ENCODE measurements at regions not wholly inside any gene's neighbourhood (a gene's known extent, or its start where the extent isn't known, plus 50 kb on each side); places are given as distances from the start of the nearest gene placed in this dataset.

- intact Hi-C loops (cut with micrococcal nuclease; ENCODE audit: unreplicated experiment), result no loop called here
- no TSS peak for BruUV-seq (replicated peaks)
- no peak for DNase-seq (ENCODE audit: low spot score)
- Histone ChIP-seq H3K36me3 (ENCODE audit: insufficient read depth, low read length, poor library complexity, severe bottlenecking) (no peaks in the 10 kb centered on the region), H3K9me3 (ENCODE audit: low read depth, low read length, poor library complexity, severe bottlenecking) (no peaks in the 10 kb centered on the region), H3K4me1 (ENCODE audit: insufficient read depth, low read length, poor library complexity, severe bottlenecking) (peaks cover 3% of the 10 kb centered on the region), H3K27me3 (replicated peaks; ENCODE audit: insufficient read depth, low read depth, low read length, poor library complexity) (no peaks in the 10 kb centered on the region), H3K4me3 (ENCODE audit: low read depth, low read length, poor library complexity, severe bottlenecking) (no peak overlapping the region), H3K27ac (ENCODE audit: low read depth, low read length, poor library complexity, severe bottlenecking) (no peak overlapping the region)
- no peak for TF ChIP-seq EZH2 (IDR thresholded peaks at IDR 0.05; ENCODE audit: borderline replicate concordance, low read depth, low read length, poor library complexity, severe bottlenecking)
- TF ChIP-seq CTCF (conservative IDR thresholded peaks at IDR 0.05; ENCODE audit: low read depth, low read length), result no peak
- ChIA-PET CTCF (no interaction called here), POLR2A (ENCODE audit: low non-redundant PET) (no interaction called here)
These were observed 133.8 kb upstream of the NKX1-1 start for GRCh38 chr4:1539859-1540600.

- intact Hi-C loops (cut with micrococcal nuclease; ENCODE audit: unreplicated experiment), result no loop called here
- H3K27ac ChIP-seq (ENCODE audit: low read depth, low read length, poor library complexity, severe bottlenecking), result no peak overlapping the region
- TF ChIP-seq CTCF (conservative IDR thresholded peaks at IDR 0.05; ENCODE audit: low read depth, low read length) (no peak), EZH2 (IDR thresholded peaks at IDR 0.05; ENCODE audit: borderline replicate concordance, low read depth, low read length, poor library complexity, severe bottlenecking) (no peak)
- DNase-seq (ENCODE audit: low spot score), result no peak
- H3K4me3 ChIP-seq (ENCODE audit: low read depth, low read length, poor library complexity, severe bottlenecking), result no peak overlapping the region
- ChIA-PET POLR2A (ENCODE audit: low non-redundant PET) (no interaction called here), CTCF (no interaction called here)
- H3K27me3 ChIP-seq (replicated peaks; ENCODE audit: insufficient read depth, low read depth, low read length, poor library complexity), result no peaks in the 10 kb centered on the region
- BruUV-seq (replicated peaks), result no TSS peak
- no peaks in the 10 kb centered on the region for H3K9me3 ChIP-seq (ENCODE audit: low read depth, low read length, poor library complexity, severe bottlenecking)
- H3K4me1 ChIP-seq (ENCODE audit: insufficient read depth, low read length, poor library complexity, severe bottlenecking), result peaks cover 5% of the 10 kb centered on the region
- H3K36me3 ChIP-seq (ENCODE audit: insufficient read depth, low read length, poor library complexity, severe bottlenecking), result no peaks in the 10 kb centered on the region
These were observed 132.9 kb upstream of the NKX1-1 start for GRCh38 chr4:1538941-1539772.

- Histone ChIP-seq H3K27me3 (replicated peaks; ENCODE audit: insufficient read depth, low read depth, low read length, poor library complexity) (peaks cover 8% of the 10 kb centered on the region), H3K4me1 (ENCODE audit: insufficient read depth, low read length, poor library complexity, severe bottlenecking) (peaks cover 16% of the 10 kb centered on the region), H3K4me3 (ENCODE audit: low read depth, low read length, poor library complexity, severe bottlenecking) (no peak overlapping the region), H3K9me3 (ENCODE audit: low read depth, low read length, poor library complexity, severe bottlenecking) (no peaks in the 10 kb centered on the region), H3K27ac (ENCODE audit: low read depth, low read length, poor library complexity, severe bottlenecking) (no peak overlapping the region), H3K36me3 (ENCODE audit: insufficient read depth, low read length, poor library complexity, severe bottlenecking) (no peaks in the 10 kb centered on the region)
- no TSS peak for BruUV-seq (replicated peaks)
- TF ChIP-seq CTCF (conservative IDR thresholded peaks at IDR 0.05; ENCODE audit: low read depth, low read length) (no peak), EZH2 (IDR thresholded peaks at IDR 0.05; ENCODE audit: borderline replicate concordance, low read depth, low read length, poor library complexity, severe bottlenecking) (no peak)
- intact Hi-C loops (cut with micrococcal nuclease; ENCODE audit: unreplicated experiment), result no loop called here
- CTCF ChIA-PET, result no interaction called here
- DNase-seq (ENCODE audit: low spot score), result no peak
- POLR2A ChIA-PET (ENCODE audit: low non-redundant PET), result no interaction called here
These were observed 131.8 kb upstream of the NKX1-1 start for GRCh38 chr4:1538096-1538410.

Data from A673 (cell line).